MCF 10A (cell line): ENCODE measurements at regions not wholly inside any gene's neighbourhood (a gene's known extent, or its start where the extent isn't known, plus 50 kb on each side); places are given as distances from the start of the nearest gene placed in this dataset.
A peak's percentile ranks its signal among the peaks of the same experiment; 100 is the strongest.
"Not testable (repeated sequence)": the region's sequence is repeated elsewhere in the genome, so short reads cannot be mapped to it uniquely, and the experiment has no call there.

ENCODE experiments used
- BruUV-seq: library from RNA; stranded (reverse); fragments of 400-500 nt; replicated peaks from 2 replicates; lab custom pipeline; 2021; lab: Mats Ljungman, UMichigan
- CTCF ChIA-PET: fragments of 300-600 bp; sonication (Branson Sonifier 250); formaldehyde crosslinking; extraction: SDS; loops from one replicate; lab custom pipeline; 2021; ENCODE audit warnings: antibody characterized with exemption, inconsistent platforms; lab: Yijun Ruan, JAX
- POLR2A ChIA-PET: fragments of 300-600, 350-650 bp; sonication (Branson Sonifier 250); formaldehyde crosslinking; extraction: SDS; loops from one replicate; lab custom pipeline; 2020; ENCODE audit warnings: antibody characterized with exemption, inconsistent platforms; lab: Yijun Ruan, JAX
- DNase-seq: peaks from one replicate; pipeline ENCODE4 v3.0.0-alpha.2; 2018; ENCODE audit not compliant: unreplicated experiment
- H3K27ac Mint-ChIP-seq: one replicate; pipeline ENCODE4 v1.8.0; 2022; ENCODE audit warnings: mild to moderate bottlenecking, low read depth, mixed read lengths; ENCODE audit not compliant: unreplicated experiment
- H3K27me3 Mint-ChIP-seq: one replicate; pipeline ENCODE4 v1.8.0; 2022; ENCODE audit warnings: mixed read lengths; ENCODE audit not compliant: insufficient read depth, unreplicated experiment
- H3K36me3 Mint-ChIP-seq: one replicate; pipeline ENCODE4 v1.8.0; 2022; ENCODE audit warnings: mild to moderate bottlenecking, moderate library complexity, mixed read lengths; ENCODE audit not compliant: insufficient read depth, unreplicated experiment
- H3K4me1 Mint-ChIP-seq: one replicate; pipeline ENCODE4 v1.8.0; 2022; ENCODE audit warnings: mixed read lengths; ENCODE audit not compliant: insufficient read depth, unreplicated experiment
- H3K4me3 Mint-ChIP-seq: one replicate; pipeline ENCODE4 v1.8.0; 2022; ENCODE audit warnings: mild to moderate bottlenecking, moderate library complexity, mixed read lengths; ENCODE audit not compliant: unreplicated experiment
- H3K9me3 Mint-ChIP-seq: one replicate; pipeline ENCODE4 v1.8.0; 2022; ENCODE audit warnings: mixed read lengths; ENCODE audit not compliant: unreplicated experiment
- CTCF ChIP-seq: fragments of 200-600 bp; IDR thresholded peaks from one replicate; pipeline ENCODE4 v1.8.0; 2022; ENCODE audit warnings: antibody characterized with exemption, mild to moderate bottlenecking; ENCODE audit not compliant: unreplicated experiment
- intact Hi-C: fragments of 100-400 bp; cut with micrococcal nuclease; formaldehyde crosslinking; loops from 2 replicates; pipeline ENCODE4 v1.14.1; 2022

GRCh38 chrX:30008031-30008430 lies 207.3 kb upstream of the MAGEB2 start:
- intact Hi-C loops, result no loop called here
- Mint-ChIP-seq H3K4me1 (no peaks in the 10 kb centered on the region), H3K9me3 (no peaks in the 10 kb centered on the region), H3K27ac (no peak overlapping the region), H3K4me3 (no peak overlapping the region), H3K27me3 (peaks cover 9% of the 10 kb centered on the region), H3K36me3 (no peaks in the 10 kb centered on the region)
- no peak for DNase-seq
- BruUV-seq, result no TSS peak
- ChIA-PET CTCF (no interaction called here), POLR2A (no interaction called here)
- TF ChIP-seq CTCF, result no peak

- CTCF ChIA-PET, result no interaction called here
These were observed 204.9 kb upstream of the MAGEB2 start for GRCh38 chrX:30010471-30010870.

GRCh38 chrX:30015440-30015839 lies 199.9 kb upstream of the MAGEB2 start:
- H3K36me3 Mint-ChIP-seq, result no peaks in the 10 kb centered on the region
- intact Hi-C loops, result no loop called here
- CTCF ChIA-PET, result interaction anchor here (0.6 kb wide), 1 partner anchor 21 kb away, joined by 3 read pairs; no protein-coding TSS in a partner anchor
- no peaks in the 10 kb centered on the region for H3K4me1 Mint-ChIP-seq
- H3K27ac Mint-ChIP-seq, result no peak overlapping the region
- no peak for DNase-seq
- TF ChIP-seq CTCF, result no peak
- no TSS peak for BruUV-seq
- POLR2A ChIA-PET, result no interaction called here
- no peaks in the 10 kb centered on the region for H3K27me3 Mint-ChIP-seq
- no peak overlapping the region for H3K4me3 Mint-ChIP-seq
- no peaks in the 10 kb centered on the region for H3K9me3 Mint-ChIP-seq

More at GRCh38 chrX:30010471-30010870, 204.9 kb upstream of the MAGEB2 start:
- intact Hi-C loops, result no loop called here
- H3K9me3 Mint-ChIP-seq, result no peaks in the 10 kb centered on the region
- POLR2A ChIA-PET, result no interaction called here
- BruUV-seq, result no TSS peak
- no peak for DNase-seq
- H3K27me3 Mint-ChIP-seq, result peaks cover under 1% of the 10 kb centered on the region
- H3K27ac Mint-ChIP-seq, result no peak overlapping the region
- H3K36me3 Mint-ChIP-seq, result no peaks in the 10 kb centered on the region
- H3K4me3 Mint-ChIP-seq, result no peak overlapping the region
- TF ChIP-seq CTCF, result no peak
- H3K4me1 Mint-ChIP-seq, result no peaks in the 10 kb centered on the region

GRCh38 chrX:30027636-30028035 lies 187.7 kb upstream of the MAGEB2 start:
- Mint-ChIP-seq H3K4me3 (no peak overlapping the region), H3K27ac (no peak overlapping the region), H3K4me1 (no peaks in the 10 kb centered on the region), H3K27me3 (peaks cover 10% of the 10 kb centered on the region), H3K9me3 (no peaks in the 10 kb centered on the region), H3K36me3 (no peaks in the 10 kb centered on the region)
- DNase-seq, result peak; percentile 57
- no TSS peak for BruUV-seq
- ChIA-PET POLR2A (no interaction called here), CTCF (no interaction called here)
- TF ChIP-seq CTCF, result no peak
- intact Hi-C loops, result no loop called here

GRCh38 chrX:30036406-30036805 lies 179.0 kb upstream of the MAGEB2 start:
- BruUV-seq, H3K9me3 Mint-ChIP-seq, POLR2A ChIA-PET, H3K27me3 Mint-ChIP-seq, H3K4me3 Mint-ChIP-seq, H3K36me3 Mint-ChIP-seq, H3K4me1 Mint-ChIP-seq, DNase-seq, H3K27ac Mint-ChIP-seq, intact Hi-C loops: not testable (repeated sequence)
- CTCF ChIA-PET, result interaction anchor here (0.5 kb wide), 1 partner anchor 21 kb away, joined by 3 read pairs; no protein-coding TSS in a partner anchor
